RCC 7860 (cell line): ENCODE measurements at regions not wholly inside any gene's neighbourhood (a gene's known extent, or its start where the extent isn't known, plus 50 kb on each side); places are given as distances from the start of the nearest gene placed in this dataset.

Experiments
- DNase-seq: peaks from one replicate; pipeline ENCODE4 v3.0.0-alpha.2; 2015; ENCODE audit warnings: low spot score
- FAIRE-seq: peaks from 2 replicates; lab custom pipeline; 2012; peaks lifted over from hg19 to GRCh38; lab: Jason Lieb, UNC

DNA sequence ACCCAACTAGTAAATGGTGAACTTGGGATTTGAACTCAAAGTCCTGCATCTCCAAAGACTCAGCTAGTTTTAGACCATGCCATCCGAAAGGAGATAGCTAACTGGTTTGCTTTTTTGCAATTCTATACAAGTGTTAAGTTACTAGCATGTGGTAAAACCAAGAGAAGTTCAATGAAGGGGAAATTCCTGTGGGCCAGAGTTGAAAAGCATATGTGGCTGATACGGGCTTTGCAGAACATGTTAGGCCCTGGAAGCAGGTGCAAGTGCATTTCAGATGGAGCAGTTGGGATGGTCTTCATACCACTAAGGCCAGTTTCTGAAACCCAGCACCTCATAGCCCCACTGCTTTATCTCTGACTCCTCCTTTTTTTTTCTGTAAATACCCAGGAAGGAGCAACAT is 620.9 kb downstream of the PLPP3 start:
- FAIRE-seq = no peak
- no peak for DNase-seq

DNA sequence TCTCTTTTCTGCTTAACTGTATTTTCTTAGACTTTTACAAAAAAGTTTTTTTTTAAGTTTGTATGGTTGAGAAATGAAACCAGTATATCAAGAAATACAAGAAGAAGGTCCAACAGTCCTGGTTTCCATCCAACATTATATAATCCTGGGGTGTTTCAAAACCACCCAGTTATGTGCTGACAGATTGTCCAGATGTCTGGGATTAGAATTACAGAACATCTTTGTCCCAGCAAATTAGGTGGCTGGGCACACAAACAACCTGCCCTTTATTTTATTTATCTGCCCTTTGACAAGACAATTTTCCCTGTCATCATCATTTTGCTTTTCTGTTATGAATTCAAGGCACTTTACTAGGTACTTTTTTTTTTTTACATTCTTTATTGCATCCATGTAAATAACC is 622.1 kb downstream of the PLPP3 start:
- DNase-seq = no peak
- FAIRE-seq = no peak

DNA sequence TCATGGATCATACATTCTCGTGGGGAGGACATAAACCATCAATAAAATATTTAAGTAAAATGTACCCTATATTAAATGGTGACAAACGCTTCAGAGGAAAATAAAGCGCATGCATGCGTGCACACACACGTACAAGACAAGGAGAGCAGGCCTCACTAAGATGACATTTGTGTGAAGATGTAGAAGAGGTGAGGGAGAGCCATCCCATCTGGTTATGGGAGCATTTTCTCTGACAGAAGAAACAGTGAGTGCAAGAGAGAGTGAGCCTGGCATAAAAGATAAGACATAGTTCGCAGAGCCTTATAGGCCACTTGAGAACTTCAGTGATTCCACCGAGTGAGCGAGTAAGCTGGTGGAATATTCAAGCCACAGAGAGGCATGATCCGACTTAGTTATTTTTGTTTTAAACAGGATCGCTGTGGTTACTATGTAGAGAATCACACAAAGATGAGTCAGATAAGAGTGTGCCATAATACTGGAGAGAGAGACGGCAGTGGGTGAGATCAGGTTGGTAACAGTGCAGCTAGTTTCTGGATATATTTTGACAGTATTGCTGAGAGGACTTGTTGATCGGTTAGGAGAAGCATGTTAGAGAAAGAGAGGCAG is 624.2 kb downstream of the PLPP3 start:
- peak; percentile 77 for FAIRE-seq
- peak; percentile 49 for DNase-seq

DNA sequence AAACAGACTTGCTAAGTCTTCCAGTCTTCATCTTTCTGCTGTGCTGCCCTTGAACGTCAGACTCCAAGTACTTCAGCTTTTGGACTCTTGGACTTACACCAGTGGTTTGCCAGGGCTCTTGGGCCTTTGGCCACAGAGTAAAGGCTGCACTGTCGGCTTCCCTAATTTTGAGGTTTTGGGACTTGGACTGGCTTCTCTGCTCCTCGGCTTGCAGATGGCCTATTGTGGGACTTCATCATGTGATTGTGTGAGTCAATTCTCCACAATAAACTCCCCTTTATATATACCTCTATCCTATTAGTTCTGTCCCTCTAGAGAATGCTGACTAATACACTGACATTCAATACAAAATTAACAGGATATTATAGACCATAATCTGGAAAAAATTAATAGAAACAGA is 628.1 kb downstream of the PLPP3 start:
- DNase-seq (no peak), FAIRE-seq (no peak)

DNA sequence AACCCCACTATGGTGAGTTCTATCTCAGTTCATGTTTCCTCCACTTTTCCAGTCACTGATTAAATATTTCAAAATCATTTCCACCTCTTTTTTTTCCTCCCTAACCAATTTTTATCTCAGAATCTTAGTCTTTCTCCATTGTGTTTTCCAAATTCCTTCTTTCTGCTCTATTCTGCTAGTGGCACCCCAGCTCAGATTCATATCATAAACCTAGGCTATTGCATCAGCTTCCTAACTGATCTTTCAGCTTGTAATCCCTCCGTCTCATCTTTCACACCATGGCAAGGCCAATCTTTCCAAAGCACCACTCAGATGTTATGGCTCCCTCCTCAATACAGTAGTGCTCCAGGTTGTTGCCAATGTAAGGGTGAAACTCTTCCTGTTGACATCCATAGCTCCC is 631.9 kb downstream of the PLPP3 start:
- FAIRE-seq (no peak), DNase-seq (no peak)

DNA sequence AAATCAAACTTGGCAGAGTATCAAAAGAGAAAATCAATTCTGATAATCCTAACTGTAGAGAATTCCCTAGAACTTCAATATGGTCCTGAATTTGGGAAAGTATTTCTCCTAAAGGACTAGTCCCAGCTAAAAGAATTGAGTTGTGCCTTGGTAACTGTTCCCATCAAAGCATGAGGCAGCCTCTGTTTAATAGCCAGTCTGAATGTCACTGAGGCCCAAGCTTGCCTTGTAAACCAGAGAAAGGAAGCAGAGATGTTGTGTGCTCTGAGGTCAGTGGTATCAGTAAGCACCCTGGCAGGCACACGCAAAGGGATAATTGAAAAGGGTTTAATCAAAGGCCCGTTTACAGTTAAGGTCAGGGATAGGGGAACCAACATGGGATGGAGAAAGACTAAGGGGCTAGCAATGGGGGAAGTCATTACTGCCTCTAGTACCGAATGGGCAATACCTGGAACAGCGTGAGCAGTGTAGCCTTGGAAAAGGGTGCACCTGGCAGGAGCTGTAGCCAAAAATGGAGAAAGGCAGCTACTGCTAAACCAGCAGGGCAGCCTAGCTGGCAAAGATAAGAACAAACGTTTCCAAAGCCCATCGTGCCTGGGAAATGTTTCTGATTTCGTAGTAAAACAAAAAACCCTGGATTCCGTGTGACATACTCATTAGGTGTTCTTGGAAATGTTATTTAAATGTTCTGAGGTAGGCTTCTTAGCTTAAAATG is 635.5 kb downstream of the PLPP3 start:
- FAIRE-seq (no peak), DNase-seq (no peak)

DNA sequence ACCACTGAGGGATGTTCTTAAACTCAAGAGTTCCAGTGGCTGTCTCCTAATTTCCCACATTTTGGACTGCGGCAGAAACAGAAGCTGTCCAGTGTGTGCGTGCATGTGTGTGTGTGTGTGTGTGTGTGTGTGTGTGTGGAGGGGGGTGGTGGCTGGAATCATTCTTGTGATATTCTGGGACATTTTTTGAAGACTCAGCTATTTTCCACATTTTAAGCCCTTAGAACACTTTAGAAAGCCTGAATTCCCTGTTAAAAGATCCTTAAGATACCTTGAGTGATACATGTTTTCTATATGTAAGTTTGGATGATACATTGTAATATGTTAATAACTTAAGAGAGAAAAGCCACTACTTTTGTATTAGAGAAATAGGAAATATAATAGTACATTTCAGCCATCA is 636.4 kb downstream of the PLPP3 start:
- no peak for DNase-seq
- FAIRE-seq = no peak

DNA sequence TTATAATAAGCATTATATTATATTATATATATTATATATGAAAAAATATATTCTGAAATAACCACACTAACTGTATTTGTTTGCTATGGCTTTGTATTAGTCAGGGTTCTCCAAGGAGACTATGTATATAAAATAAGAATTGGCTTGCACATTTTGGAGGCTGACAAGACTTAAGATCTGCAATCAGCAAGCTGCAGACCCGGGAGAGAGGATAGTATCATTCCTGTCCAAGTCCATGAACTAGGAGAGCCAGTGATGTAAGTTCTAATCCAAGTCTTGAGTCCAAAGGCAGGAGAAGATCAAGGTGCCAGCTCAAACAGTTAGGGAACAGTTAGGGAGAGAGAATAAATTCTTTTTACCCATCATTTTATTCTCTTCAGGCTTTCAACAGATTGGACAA is 639.5 kb downstream of the PLPP3 start:
- FAIRE-seq (no peak), DNase-seq (no peak)

DNA sequence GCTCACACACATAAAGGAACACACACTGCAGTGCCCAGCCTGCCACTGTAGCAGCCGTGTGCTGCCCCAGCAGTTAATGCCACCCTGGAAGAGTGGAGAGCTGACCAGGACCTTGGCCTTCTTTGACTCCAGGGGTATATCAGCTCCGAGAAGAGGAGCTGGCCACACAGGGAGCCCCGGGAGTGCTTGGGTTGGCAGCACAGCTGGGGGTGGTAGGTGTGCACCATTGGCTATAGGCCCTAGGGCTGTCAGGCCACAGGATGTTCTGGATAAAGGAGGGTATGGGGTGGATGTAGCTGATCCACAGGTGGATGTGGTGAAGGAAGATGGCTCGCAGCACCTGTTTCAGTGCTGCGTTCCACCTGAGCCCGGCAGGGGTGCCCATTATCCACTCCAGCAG is 640.5 kb downstream of the PLPP3 start:
- no peak for FAIRE-seq
- no peak for DNase-seq

DNA sequence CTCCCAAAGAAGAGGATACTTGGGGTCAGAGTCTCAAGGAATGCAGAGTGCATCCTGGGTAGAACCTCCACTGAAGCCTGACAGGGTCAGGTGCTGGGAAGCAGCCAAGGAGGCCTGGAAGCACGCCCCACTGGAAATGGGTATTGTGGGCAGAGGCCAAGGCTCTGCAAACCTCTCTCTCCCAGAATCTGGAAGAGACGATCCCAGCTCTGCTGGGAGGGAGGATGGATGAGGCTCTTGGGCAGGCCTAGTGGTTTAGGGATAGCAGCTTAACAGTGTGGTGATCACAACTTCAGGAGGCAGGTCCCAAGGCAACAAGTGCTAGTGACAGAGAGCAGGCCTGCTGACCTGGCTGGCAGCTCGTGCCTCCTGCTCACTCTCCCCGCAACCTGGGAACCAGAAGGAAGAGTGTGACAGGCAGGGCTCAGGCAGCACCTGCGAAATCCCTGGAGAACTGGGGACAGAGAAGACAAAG is 641.0 kb downstream of the PLPP3 start:
- FAIRE-seq (no peak), DNase-seq (no peak)

DNA sequence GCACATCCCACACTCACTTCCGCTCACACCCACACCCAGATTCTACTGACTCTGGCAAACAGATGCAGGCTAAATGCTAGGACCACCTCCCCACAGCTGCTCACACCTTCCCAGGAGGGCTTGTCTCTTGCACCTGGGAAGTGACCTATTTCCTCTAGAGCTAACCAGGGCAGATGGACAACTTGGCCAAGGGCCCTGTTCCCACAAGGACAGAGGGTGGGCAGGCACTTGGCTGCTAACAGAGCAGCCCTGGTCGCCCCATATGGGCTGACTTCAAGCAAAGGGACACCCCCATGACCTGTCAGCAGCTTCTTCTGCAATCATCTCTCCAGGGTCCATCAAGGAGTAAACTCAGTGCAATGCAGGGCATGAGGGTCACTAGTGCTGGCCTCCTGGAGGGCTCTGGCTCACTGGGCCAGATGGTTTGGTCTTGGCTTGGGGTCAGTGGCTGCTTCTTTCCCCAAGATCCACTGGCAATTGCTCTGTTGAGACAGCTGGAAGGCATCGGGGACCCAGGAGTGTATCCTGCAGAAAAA is 641.5 kb downstream of the PLPP3 start:
- FAIRE-seq (no peak), DNase-seq (no peak)

DNA sequence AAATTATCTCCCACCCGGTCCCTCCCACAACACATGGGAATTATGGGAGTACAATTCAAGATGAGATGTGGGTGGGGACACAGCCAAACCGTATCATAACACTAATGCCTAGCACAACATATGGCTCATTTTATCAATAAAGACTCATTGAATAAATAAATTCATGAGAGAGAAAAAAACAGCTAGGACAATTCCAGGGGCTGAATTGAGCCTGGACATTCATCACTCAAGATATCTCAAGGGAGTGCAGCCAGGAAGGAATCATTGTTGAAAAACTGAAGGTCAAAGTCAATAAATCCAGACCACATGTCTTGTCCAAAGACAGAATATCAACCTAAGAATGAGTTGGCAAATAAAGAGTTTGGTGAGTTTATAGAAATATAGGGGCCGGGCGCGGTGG is 644.1 kb downstream of the PLPP3 start:
- DNase-seq (no peak), FAIRE-seq (no peak)

DNA sequence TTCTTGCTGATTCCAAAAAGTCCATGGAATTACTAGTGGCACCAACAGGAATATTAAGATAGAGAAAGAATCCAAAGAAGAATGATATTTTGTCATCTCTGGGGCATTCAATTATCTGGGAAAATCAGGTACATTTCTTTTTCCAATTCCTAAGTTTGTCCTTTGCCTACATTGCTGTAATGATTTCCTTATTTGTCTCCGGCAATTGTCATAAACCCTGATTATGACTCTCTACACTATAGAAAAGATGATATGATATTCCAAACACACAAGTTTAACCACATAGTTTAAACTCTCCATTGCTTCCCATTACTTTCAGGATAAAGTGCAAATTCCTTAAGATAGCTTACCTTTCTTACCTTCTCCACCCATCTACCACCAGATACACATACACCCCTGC is 647.0 kb downstream of the PLPP3 start:
- FAIRE-seq = no peak
- no peak for DNase-seq

DNA sequence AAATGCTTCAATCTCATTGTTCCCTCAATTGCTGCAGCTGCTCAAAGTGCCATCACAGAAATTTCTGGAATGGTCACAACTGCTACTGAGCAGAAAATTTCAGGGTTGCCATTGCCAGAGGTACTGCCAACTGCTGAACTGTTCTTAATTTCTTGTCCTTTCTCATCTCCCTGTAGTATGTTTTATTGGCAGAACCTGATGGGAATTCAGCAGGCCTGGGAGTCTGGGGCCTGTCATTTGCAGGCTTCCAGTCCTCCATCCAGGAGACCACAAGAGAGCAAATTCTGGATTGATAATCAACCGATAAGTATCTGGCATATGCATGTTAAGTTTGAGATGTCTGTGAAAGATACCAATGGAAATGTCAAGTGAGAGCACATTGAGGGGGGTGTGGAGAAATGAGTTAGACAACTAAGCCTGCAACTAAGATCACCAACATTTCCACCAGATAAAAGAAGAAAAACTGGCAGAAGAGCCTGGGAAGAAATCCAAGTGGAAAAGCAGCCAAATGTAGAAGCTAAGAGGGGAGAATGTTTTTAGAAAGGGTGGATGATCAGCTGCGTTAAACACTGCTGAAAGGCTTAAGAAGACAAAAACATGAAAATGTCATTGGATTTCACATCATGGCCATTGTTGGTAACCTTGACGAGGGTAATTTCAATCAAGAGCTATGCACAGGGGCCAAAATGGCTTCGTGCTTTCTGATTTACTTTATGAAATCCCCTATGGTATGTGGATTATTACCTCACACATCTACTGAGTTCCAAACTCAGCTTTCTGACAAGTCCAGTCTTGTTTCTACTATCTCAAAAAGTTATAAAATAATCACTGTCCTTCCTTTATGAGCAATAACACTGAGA is 648.1 kb downstream of the PLPP3 start:
- FAIRE-seq = no peak
- DNase-seq = no peak

DNA sequence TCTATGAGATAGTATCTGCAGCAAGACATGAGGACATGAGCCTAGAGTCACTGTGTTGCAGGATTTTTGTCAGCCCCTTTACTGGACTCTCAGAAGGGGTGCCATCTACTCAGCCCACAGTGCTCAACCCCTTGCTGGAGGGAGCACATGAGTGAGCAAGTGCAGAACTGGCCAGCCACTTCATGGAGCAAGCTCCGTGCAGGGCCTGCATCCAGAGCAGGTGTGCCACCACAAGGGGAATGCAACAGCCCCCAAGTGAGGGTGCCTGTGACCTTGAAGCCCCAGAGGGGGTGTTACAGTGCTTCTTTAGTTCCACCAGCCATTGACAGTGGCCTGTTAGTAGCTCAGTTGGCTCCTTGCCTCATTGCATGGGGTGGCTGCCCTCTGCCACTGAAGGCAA is 649.7 kb downstream of the PLPP3 start:
- no peak for FAIRE-seq
- DNase-seq = no peak

DNA sequence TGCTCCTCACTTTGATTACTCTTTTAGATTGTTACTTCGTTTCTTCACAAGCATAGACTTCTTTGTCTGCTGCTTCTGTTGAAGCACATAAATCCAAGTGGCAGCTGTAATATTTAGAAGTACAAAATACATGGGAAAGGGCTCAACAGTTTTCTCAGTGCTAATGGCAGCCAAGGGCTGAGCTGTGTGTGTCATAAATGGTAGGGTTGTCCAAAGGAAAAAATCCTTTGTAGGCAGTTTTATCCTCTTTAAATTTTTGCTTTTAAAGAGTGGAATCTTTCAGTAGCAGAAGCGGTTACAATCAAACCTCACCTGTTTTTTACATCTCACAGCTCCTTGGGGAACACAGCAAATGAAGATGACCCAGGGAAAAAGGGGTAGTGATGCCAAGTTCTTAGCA is 650.8 kb downstream of the PLPP3 start:
- DNase-seq (no peak), FAIRE-seq (no peak)

DNA sequence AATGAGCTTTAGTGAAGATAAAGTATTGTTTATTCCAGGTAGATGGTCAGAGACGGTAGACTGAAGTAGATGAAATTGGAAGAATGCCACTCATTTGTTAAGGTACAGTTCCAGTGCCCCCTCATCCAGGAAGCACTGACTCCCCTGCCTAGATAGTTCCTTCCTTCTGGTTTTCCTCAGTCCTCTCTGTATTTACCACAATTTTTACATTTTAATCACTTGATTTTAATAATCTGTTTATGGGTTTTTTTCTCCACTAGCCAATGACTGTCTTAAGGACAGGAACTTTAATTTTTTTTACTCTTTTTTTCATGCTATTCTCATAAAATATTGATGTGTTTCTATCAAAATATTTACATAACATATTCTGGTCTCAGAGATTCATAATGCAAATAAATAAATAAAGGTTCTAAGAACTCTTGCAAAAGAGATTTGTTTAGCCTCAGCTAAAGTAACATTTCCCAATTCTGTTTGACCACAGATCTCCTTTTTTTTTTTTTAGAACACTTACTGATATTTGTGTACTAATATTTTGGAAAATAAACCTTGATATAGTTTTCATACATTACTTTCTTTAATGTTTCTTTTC is 651.6 kb downstream of the PLPP3 start:
- FAIRE-seq (no peak), DNase-seq (no peak)

DNA sequence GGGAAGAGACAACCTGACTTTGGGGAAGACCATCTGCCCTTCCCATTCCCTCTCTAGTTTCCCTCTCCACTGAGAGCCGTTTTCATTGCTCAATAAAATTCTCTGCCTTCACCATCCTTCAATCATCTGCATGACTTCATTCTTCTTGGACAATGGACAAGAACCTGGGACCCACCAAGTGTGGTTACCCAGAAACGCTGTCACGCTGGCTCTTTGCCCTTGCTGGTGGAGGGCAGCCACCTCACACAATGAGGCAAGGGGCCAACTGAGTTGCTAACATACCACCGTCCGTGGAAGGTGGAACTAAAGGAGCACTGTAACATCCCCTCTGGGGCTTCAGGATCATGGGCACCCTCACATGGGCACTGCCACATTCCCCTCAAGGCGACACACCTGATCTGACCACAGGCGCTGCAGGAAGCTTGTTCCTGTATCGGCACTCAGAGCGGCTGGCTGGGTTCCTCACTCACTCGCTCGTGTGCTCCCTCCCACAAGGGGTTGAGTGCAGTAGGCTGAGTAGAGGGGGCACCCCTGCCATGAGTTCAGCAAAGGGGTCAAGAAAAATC is 652.4 kb downstream of the PLPP3 start:
- FAIRE-seq (no peak), DNase-seq (no peak)

DNA sequence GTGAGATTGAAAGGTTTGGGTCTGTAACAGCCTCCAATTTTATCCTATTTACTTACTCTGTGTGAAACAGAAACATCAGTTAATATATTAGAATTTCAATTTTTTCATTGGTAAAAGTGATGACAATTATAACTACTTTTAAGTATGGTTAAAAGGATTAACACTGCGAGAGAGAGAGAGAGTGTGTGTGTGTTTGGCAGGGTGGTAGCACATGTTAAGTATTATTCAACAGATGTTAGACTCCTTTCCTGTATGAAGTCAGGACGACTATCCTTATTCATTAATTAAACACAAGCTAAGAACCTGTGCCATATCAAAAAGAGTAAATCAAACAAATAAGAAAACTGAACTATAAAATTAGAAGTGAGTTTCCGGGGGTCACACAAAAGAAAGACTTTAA is 662.5 kb downstream of the PLPP3 start:
- DNase-seq (no peak), FAIRE-seq (no peak)

DNA sequence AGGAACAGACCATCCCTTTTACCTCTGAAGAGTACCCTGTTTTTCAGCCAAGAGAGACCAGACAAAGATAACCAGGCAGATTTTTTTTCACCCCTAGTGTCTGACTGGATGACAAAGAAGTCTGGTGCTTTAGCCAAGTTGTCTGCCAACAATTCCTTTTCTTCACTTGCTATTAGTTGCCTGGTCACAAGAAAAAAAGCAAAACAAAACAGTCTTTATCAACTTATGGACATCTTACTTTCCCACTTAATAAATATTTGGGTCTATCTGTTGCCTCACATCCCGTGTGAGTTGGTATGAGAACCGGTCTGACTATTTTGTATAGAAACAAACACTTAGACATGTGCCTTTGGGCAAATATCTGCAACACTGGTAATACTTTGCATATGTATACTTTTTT is 662.9 kb downstream of the PLPP3 start:
- FAIRE-seq (no peak), DNase-seq (no peak)

DNA sequence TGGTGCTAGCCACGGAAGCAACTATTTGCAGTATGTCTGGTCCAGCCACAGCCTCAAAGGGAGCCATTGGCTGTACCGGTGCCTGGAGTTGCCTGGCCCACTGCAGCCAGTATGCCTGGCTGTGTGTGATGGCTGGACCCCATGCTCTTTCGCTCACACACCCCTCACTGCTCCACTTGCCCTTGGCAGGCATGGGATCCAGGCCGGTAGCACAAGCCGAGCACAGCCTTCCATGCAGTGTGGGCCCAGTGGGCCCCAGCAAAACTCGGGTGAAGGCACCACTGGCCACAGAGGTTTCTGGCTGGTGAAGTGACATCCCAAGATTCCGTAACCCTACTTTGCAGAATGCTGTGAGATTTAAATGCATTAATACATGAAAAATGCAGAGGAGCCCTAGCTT is 665.8 kb downstream of the PLPP3 start:
- no peak for DNase-seq

More for the DNA sequence above, 665.8 kb downstream of the PLPP3 start:
- FAIRE-seq = no peak
